B cell (primary cell): ENCODE measurements at regions not wholly inside any gene's neighbourhood (a gene's known extent, or its start where the extent isn't known, plus 50 kb on each side); places are given as distances from the start of the nearest gene placed in this dataset.

Source experiments
- ATAC-seq: fragments of 200-7000 bp; cut with Tn5 transposase; one replicate; pipeline ENCODE4 v1.10.0; 2021; ENCODE audit warnings: low read depth, mild to moderate bottlenecking, moderate number of reproducible peaks, moderate library complexity
- CTCF ChIA-PET: fragments of 350-600 bp; sonication (Branson Sonifier 250); formaldehyde crosslinking; loops from one replicate; lab custom pipeline; 2021; ENCODE audit warnings: antibody characterized with exemption, inconsistent platforms; lab: Charles Lee
- POLR2A ChIA-PET: fragments of 350-600 bp; sonication (Branson Sonifier 250); formaldehyde crosslinking; loops from one replicate; lab custom pipeline; 2021; ENCODE audit warnings: antibody characterized with exemption; lab: Charles Lee
- DNase-seq: peaks from one replicate; pipeline ENCODE4 v3.0.0; 2013
- H2AFZ ChIP-seq: 2 replicates; pipeline ENCODE4 v1.6.1; 2012; ENCODE audit warnings: mild to moderate bottlenecking, low read depth, low read length; ENCODE audit not compliant: insufficient read depth, poor library complexity, severe bottlenecking
- H3K27ac ChIP-seq, 2 donors: 1 replicate in 1 of 2; 2 replicates in 1 of 2; pipeline ENCODE4 v1.5.1; 2012 to 2013; ENCODE audit warnings: low read length in 2 of 2, mild to moderate bottlenecking in 2 of 2, moderate library complexity in 1 of 2
- H3K27me3 ChIP-seq, 4 experiments: fragments of 200-600 bp in 1 of 4; sonication (generic) in 1 of 4; replicated peaks in 1 of 4; 1 replicate in 2 of 4; 2 replicates in 2 of 4; pipeline versions ENCODE4 v1.6.1 to v1.7.0; 2013 to 2016; ENCODE audit warnings: low read length in 3 of 4, mild to moderate bottlenecking in 2 of 4, mixed read lengths in 1 of 4, moderate library complexity in 1 of 4; ENCODE audit not compliant: insufficient read depth in 4 of 4, control insufficient read depth in 3 of 4; ENCODE audit errors: control extremely low read depth in 1 of 4
- H3K36me3 ChIP-seq, 2 experiments: replicated peaks in 1 of 2; 1 replicate in 1 of 2; 2 replicates in 1 of 2; pipeline versions ENCODE4 v1.6.1 to v1.7.1; 2013; ENCODE audit warnings: low read length in 1 of 2; ENCODE audit not compliant: insufficient read depth in 2 of 2, control insufficient read depth in 1 of 2; ENCODE audit errors: control extremely low read depth in 1 of 2, extremely low read depth in 1 of 2
- H3K4me1 ChIP-seq, 2 donors: fragments of 200-600 bp in 1 of 2; sonication (generic) in 1 of 2; 1 replicate in 1 of 2; 2 replicates in 1 of 2; pipeline versions ENCODE4 v1.5.1 to v1.6.1; 2013 to 2017; ENCODE audit warnings: low read length in 2 of 2; ENCODE audit not compliant: control insufficient read depth in 2 of 2, insufficient read depth in 2 of 2
- H3K4me2 ChIP-seq: replicated peaks from 2 replicates; pipeline ENCODE3; 2012; ENCODE audit warnings: mild to moderate bottlenecking, low read depth, low read length; ENCODE audit not compliant: poor library complexity, severe bottlenecking
- H3K4me3 ChIP-seq, 5 experiments: fragments of 200-600 bp in 1 of 5; sonication (generic) in 1 of 5; 1 replicate in 3 of 5; 2 replicates in 2 of 5; pipeline versions ENCODE4 v1.5.1 to v1.7.0; 2011 to 2016; ENCODE audit warnings: low read length in 4 of 5, mild to moderate bottlenecking in 4 of 5, low read depth in 2 of 5, control low read depth in 1 of 5, moderate library complexity in 1 of 5; ENCODE audit not compliant: insufficient read depth in 1 of 5; ENCODE audit errors: control extremely low read depth in 1 of 5, extremely low read depth in 1 of 5
- H3K79me2 ChIP-seq: fragments of 200-600 bp; sonication (generic); one replicate; pipeline ENCODE4 v1.6.0; 2016; ENCODE audit warnings: low read length; ENCODE audit not compliant: control insufficient read depth, insufficient read depth
- H3K9ac ChIP-seq: fragments of 200-600 bp; sonication (generic); 2 replicates; pipeline ENCODE4 v1.6.1; 2017; ENCODE audit warnings: mild to moderate bottlenecking, low read length, moderate library complexity
- H3K9me3 ChIP-seq, 3 donors: one replicate each; pipeline versions ENCODE4 v1.6.1 to v1.7.1; 2013; ENCODE audit warnings: low read length in 2 of 3; ENCODE audit not compliant: control insufficient read depth in 2 of 3, insufficient read depth in 1 of 3; ENCODE audit errors: control extremely low read depth in 1 of 3
- H4K20me1 ChIP-seq: 2 replicates; pipeline ENCODE4 v1.6.0; 2012; ENCODE audit warnings: mild to moderate bottlenecking, low read length; ENCODE audit not compliant: insufficient read depth, control insufficient read depth, poor library complexity, severe bottlenecking
- H3K27ac Mint-ChIP-seq: one replicate; pipeline ENCODE4 v1.8.0; 2021; ENCODE audit warnings: mixed read lengths
- H3K27me3 Mint-ChIP-seq: one replicate; pipeline ENCODE4 v1.8.0; 2021; ENCODE audit warnings: mixed read lengths
- H3K4me1 Mint-ChIP-seq: one replicate; pipeline ENCODE4 v1.8.0; 2021; ENCODE audit warnings: mixed read lengths
- H3K4me3 Mint-ChIP-seq: one replicate; pipeline ENCODE4 v1.8.0; 2021; ENCODE audit warnings: mixed read lengths
- H3K9me3 Mint-ChIP-seq: one replicate; pipeline ENCODE4 v1.8.0; 2022; ENCODE audit warnings: mixed read lengths; ENCODE audit not compliant: insufficient read depth
- CTCF ChIP-seq: fragments of 200-600 bp; IDR thresholded peaks from one replicate; pipeline ENCODE4 v1.8.0; 2022; ENCODE audit warnings: antibody characterized with exemption, mild to moderate bottlenecking
- EZH2 ChIP-seq: IDR thresholded peaks from 2 replicates; pipeline ENCODE4 v1.6.1; 2012; ENCODE audit warnings: borderline replicate concordance, low read depth, mild to moderate bottlenecking, moderate library complexity, low read length; ENCODE audit not compliant: insufficient read depth, poor library complexity, severe bottlenecking
- WGBS: methylation state at CpG from one replicate; pipeline ENCODE4 v1.1.5; 2013; ENCODE audit warnings: missing lambda C conversion rate; ENCODE audit not compliant: insufficient coverage; 5-methylcytosine and 5-hydroxymethylcytosine counted together
- intact Hi-C: fragments of 100-400 bp; cut with micrococcal nuclease; formaldehyde crosslinking; loops from one replicate; pipeline ENCODE4 v1.10.0; 2022

DNA sequence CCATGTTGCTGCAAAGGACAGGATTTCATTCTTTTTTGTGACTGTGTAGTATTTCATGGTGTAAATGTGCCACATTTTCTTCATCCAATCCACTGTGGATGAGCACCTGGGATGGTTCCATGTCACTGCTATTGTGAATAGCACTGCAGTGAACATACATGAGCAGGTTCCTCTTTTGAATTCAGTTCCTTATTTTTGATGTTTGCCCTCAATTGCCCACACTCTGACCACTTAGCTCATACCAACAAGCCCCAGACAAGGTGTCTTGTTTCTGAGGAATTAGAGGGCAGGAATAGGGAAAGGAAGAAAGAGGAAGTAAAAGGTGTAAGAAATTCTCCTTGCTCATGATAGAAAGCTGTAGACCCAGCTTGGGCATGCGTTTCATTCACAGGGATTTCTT, 244.2 kb upstream of the ZNF507 start:
- H2AFZ ChIP-seq: no peak overlapping the region
- intact Hi-C loops: no loop called here
- H3K79me2 ChIP-seq: no peaks in the 10 kb centered on the region
- H4K20me1 ChIP-seq: no peaks in the 10 kb centered on the region
- CTCF ChIA-PET: no interaction called here
- DNase-seq (no peak), ATAC-seq (no peak)
- WGBS: no CpG with 5 or more reads among the region's 1 CpG
- no peaks in the 10 kb centered on the region for H3K4me1 ChIP-seq
- H3K27me3 ChIP-seq: peaks cover 0 to 5% (median 0%) of the 10 kb centered on the region in 4 experiments
- Mint-ChIP-seq H3K9me3 (peaks cover 2% of the 10 kb centered on the region), H3K27me3 (peaks cover 4% of the 10 kb centered on the region), H3K4me1 (no peaks in the 10 kb centered on the region), H3K27ac (no peak overlapping the region), H3K4me3 (no peak overlapping the region)
- H3K27ac ChIP-seq: no peak overlapping the region
- POLR2A ChIA-PET: no interaction called here
- H3K9ac ChIP-seq: no peak overlapping the region
- H3K4me3 ChIP-seq: no peak overlapping the region
- H3K36me3 ChIP-seq: no peaks in the 10 kb centered on the region
- no peak overlapping the region for H3K4me2 ChIP-seq
- H3K9me3 ChIP-seq: peaks cover 0 to 16% (median 0%) of the 10 kb centered on the region in 3 donors
- TF ChIP-seq CTCF: no peak
- TF ChIP-seq EZH2: no peak

GRCh38 chr19:32103541-32103940, 241.9 kb upstream of the ZNF507 start:
- DNase-seq: no peak
- H3K9me3 ChIP-seq: peaks cover 0 to 22% (median 0%) of the 10 kb centered on the region in 3 donors
- no peak for ATAC-seq
- H2AFZ ChIP-seq: no peak overlapping the region
- H3K4me2 ChIP-seq: no peak overlapping the region
- Mint-ChIP-seq H3K9me3 (peaks cover 2% of the 10 kb centered on the region), H3K27ac (no peak overlapping the region), H3K4me3 (no peak overlapping the region), H3K4me1 (no peaks in the 10 kb centered on the region), H3K27me3 (peaks cover 4% of the 10 kb centered on the region)
- no peak overlapping the region for H3K9ac ChIP-seq
- TF ChIP-seq EZH2 (no peak), CTCF (no peak)
- H3K4me1 ChIP-seq: no peaks in the 10 kb centered on the region
- ChIA-PET POLR2A (no interaction called here), CTCF (no interaction called here)
- H3K79me2 ChIP-seq: no peaks in the 10 kb centered on the region
- H3K27ac ChIP-seq: no peak overlapping the region
- intact Hi-C loops: no loop called here
- peaks cover 0 to 5% (median 0%) of the 10 kb centered on the region in 4 experiments for H3K27me3 ChIP-seq
- 90% methylated on average over 3 of the region's 11 CpGs for WGBS
- H4K20me1 ChIP-seq: no peaks in the 10 kb centered on the region
- no peaks in the 10 kb centered on the region for H3K36me3 ChIP-seq
- no peak overlapping the region for H3K4me3 ChIP-seq
